GM12892 (cell line): ENCODE measurements at regions not wholly inside any gene's neighbourhood (a gene's known extent, or its start where the extent isn't known, plus 50 kb on each side); places are given as distances from the start of the nearest gene placed in this dataset.

Source experiments
- POLR2A ChIP-seq: IDR thresholded peaks from 2 replicates; pipeline ENCODE4 v1.6.1; 2011; ENCODE audit warnings: low read depth, low read length, control low read depth
- POLR2AphosphoS5 ChIP-seq: IDR thresholded peaks from 2 replicates; pipeline ENCODE4 v1.6.1; 2011; ENCODE audit warnings: low read depth, low read length, control low read depth

DNA sequence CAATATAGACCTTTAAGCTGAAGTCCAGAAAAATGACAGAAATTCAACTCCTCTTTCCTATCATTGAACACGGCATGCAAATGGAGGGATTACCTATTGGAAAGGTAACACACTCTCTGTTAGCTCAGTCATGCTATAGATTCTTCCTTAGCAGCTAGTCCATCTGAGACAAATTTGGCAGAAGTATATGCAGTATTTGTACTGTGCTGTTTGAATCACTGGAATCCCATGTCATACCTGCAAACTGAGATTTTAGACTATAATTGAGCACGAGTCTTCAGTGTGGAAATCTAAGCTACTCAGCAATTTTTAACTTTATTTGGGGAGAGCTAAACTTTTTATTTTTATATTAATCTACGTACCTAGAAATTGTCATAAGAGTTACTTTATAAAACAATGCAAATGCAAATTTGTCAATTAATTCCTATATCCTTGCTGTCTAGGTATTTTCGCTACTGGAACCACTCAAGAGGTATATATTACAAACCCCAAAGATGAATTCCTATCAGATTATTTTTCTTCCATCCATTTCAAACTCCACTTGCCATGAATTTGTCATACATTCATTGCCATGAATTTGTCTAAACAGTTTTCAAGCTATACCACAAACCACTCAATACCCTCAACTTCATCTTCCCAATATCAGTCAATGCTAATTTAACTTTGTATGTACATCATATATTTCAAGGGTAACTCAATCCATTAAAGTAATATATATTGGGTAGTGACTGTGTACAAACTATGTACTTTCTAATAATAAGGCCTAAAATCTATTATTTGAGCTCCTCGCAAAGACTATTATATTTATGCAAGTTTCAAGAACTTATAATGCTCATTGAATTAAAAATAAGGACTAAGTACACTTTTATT, 224.8 kb downstream of the MEF2C start:
- TF ChIP-seq POLR2AphosphoS5 = no peak
- TF ChIP-seq POLR2A = no peak
